Loucy (cell line): ENCODE measurements at regions not wholly inside any gene's neighbourhood (a gene's known extent, or its start where the extent isn't known, plus 50 kb on each side); places are given as distances from the start of the nearest gene placed in this dataset.

ENCODE experiments used
- H2AFZ ChIP-seq: fragments of 200-600 bp; sonication (generic); 2 replicates; pipeline ENCODE4 v1.6.0; 2016; ENCODE audit warnings: antibody characterized with exemption, mild to moderate bottlenecking, low read length, moderate library complexity
- H3F3A ChIP-seq: fragments of 200-600 bp; 2 replicates; pipeline ENCODE4 v1.6.0; 2016; ENCODE audit warnings: antibody characterized with exemption, low read depth, mild to moderate bottlenecking
- H3K27me3 ChIP-seq: fragments of 200-600 bp; sonication (generic); 2 replicates; pipeline ENCODE4 v1.6.1; 2014; ENCODE audit warnings: low read length, mild to moderate bottlenecking; ENCODE audit not compliant: insufficient read depth, poor library complexity, severe bottlenecking
- H3K36me3 ChIP-seq: fragments of 200-600 bp; sonication (generic); 2 replicates; pipeline ENCODE4 v1.6.1; 2016; ENCODE audit warnings: low read length; ENCODE audit not compliant: insufficient read depth
- H3K4me1 ChIP-seq: fragments of 200-600 bp; sonication (generic); 2 replicates; pipeline ENCODE4 v1.5.1; 2014; ENCODE audit warnings: low read length, mild to moderate bottlenecking; ENCODE audit not compliant: insufficient read depth, poor library complexity, severe bottlenecking
- H3K4me2 ChIP-seq: fragments of 200-600 bp; sonication (generic); 2 replicates; pipeline ENCODE4 v1.6.0; 2014; ENCODE audit warnings: antibody characterized with exemption, low read length, low read depth, mild to moderate bottlenecking; ENCODE audit not compliant: poor library complexity, severe bottlenecking
- H3K4me3 ChIP-seq: fragments of 200-600 bp; sonication (generic); 2 replicates; pipeline ENCODE4 v1.5.1; 2014; ENCODE audit warnings: low read length, mild to moderate bottlenecking, mixed read lengths; ENCODE audit not compliant: poor library complexity, severe bottlenecking
- H3K79me2 ChIP-seq: fragments of 200-600 bp; sonication (generic); 2 replicates; pipeline ENCODE4 v1.6.1; 2014; ENCODE audit warnings: low read length; ENCODE audit not compliant: insufficient read depth
- H3K9ac ChIP-seq: fragments of 200-600 bp; sonication (generic); 2 replicates; pipeline ENCODE4 v1.6.0; 2014; ENCODE audit warnings: mild to moderate bottlenecking, low read depth, low read length, moderate library complexity; ENCODE audit not compliant: poor library complexity, severe bottlenecking
- H3K9me2 ChIP-seq: fragments of 200-600 bp; sonication (generic); replicated peaks from 2 replicates; pipeline ENCODE4 v1.6.1; 2016; ENCODE audit warnings: low read depth, low read length, mixed read lengths
- H3K9me3 ChIP-seq: fragments of 200-600 bp; sonication (generic); 2 replicates; pipeline ENCODE4 v1.6.1; 2014; ENCODE audit warnings: mild to moderate bottlenecking, antibody characterized with exemption, low read length, low read depth; ENCODE audit not compliant: insufficient read depth
- H4K20me1 ChIP-seq: fragments of 200-600 bp; sonication (generic); 2 replicates; pipeline ENCODE4 v1.6.0; 2014; ENCODE audit warnings: antibody characterized with exemption, low read length, mild to moderate bottlenecking; ENCODE audit not compliant: insufficient read depth, poor library complexity, severe bottlenecking
- EZH2phosphoT487 ChIP-seq: fragments of 200-600 bp; IDR thresholded peaks from 2 replicates; pipeline ENCODE4 v1.6.1; 2018; ENCODE audit warnings: antibody characterized with exemption, mild to moderate bottlenecking, moderate library complexity, borderline replicate concordance
- TF ChIP-seq, protein P1 (sequence below): fragments of 200-600 bp; sonication (generic); conservative IDR thresholded peaks from 2 replicates; pipeline ENCODE4 v1.5.1; 2014; ENCODE audit warnings: mild to moderate bottlenecking, antibody characterized with exemption, low read length

DNA sequence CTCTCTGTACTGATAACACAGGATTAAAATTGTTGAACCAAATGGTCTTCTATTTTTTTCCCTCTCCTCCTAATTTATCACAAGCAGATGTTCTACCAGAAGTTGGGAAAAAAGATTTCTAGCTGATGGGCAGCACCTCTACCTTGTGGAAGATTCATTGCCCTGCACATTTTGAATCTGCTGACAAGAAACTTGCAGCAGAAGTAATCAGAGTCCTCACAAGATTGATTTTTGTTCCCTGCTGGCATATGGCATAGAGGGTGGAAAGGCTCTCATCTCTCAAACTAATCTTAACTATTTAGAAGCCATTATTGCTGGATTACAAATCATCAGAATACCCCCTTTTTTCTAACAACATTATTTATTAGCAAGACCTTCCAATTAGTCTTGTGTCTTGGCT, 148.9 kb upstream of the MEIS2 start:
- no peaks in the 10 kb centered on the region for H3K4me1 ChIP-seq
- TF ChIP-seq, protein P1, sequence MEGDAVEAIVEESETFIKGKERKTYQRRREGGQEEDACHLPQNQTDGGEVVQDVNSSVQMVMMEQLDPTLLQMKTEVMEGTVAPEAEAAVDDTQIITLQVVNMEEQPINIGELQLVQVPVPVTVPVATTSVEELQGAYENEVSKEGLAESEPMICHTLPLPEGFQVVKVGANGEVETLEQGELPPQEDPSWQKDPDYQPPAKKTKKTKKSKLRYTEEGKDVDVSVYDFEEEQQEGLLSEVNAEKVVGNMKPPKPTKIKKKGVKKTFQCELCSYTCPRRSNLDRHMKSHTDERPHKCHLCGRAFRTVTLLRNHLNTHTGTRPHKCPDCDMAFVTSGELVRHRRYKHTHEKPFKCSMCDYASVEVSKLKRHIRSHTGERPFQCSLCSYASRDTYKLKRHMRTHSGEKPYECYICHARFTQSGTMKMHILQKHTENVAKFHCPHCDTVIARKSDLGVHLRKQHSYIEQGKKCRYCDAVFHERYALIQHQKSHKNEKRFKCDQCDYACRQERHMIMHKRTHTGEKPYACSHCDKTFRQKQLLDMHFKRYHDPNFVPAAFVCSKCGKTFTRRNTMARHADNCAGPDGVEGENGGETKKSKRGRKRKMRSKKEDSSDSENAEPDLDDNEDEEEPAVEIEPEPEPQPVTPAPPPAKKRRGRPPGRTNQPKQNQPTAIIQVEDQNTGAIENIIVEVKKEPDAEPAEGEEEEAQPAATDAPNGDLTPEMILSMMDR, result no peak
- no peak for TF ChIP-seq EZH2phosphoT487
- no peak overlapping the region for H2AFZ ChIP-seq
- no peak overlapping the region for H3K4me3 ChIP-seq
- H3F3A ChIP-seq, result no peaks in the 10 kb centered on the region
- no peak overlapping the region for H3K9ac ChIP-seq
- no peaks in the 10 kb centered on the region for H4K20me1 ChIP-seq
- no peaks in the 10 kb centered on the region for H3K36me3 ChIP-seq
- H3K79me2 ChIP-seq, result no peaks in the 10 kb centered on the region
- no peaks in the 10 kb centered on the region for H3K9me3 ChIP-seq
- H3K9me2 ChIP-seq, result no peaks in the 10 kb centered on the region
- H3K4me2 ChIP-seq, result no peak overlapping the region
- no peaks in the 10 kb centered on the region for H3K27me3 ChIP-seq

DNA sequence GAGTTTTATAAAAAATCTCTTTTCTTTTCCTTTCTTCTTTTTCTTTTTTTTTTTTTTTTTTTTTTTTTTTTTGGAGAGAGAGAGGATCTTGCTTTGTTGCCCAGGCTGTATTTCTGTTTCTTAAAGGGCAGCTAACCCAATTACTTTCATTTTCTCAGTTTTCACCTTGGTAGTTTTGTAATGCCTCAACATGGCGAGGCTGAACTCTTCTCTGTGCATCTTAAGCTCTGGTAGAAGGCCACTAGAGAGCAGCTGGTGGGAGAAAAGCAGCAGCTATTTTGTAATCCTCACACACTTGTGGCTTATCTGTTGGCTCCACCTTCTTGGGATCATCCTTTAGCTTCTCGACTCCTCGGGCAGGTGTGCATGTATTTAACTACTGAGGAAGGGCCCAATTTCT, 152.2 kb upstream of the MEIS2 start:
- no peaks in the 10 kb centered on the region for H3K9me2 ChIP-seq
- no peaks in the 10 kb centered on the region for H3K36me3 ChIP-seq
- no peaks in the 10 kb centered on the region for H3F3A ChIP-seq
- no peaks in the 10 kb centered on the region for H3K9me3 ChIP-seq
- no peak overlapping the region for H3K4me2 ChIP-seq
- H3K4me3 ChIP-seq, result no peak overlapping the region
- no peaks in the 10 kb centered on the region for H3K4me1 ChIP-seq
- no peaks in the 10 kb centered on the region for H3K79me2 ChIP-seq
- H4K20me1 ChIP-seq, result no peaks in the 10 kb centered on the region
- no peak overlapping the region for H2AFZ ChIP-seq
- H3K27me3 ChIP-seq, result no peaks in the 10 kb centered on the region
- H3K9ac ChIP-seq, result no peak overlapping the region
- TF ChIP-seq, protein P1, result no peak
- no peak for TF ChIP-seq EZH2phosphoT487

DNA sequence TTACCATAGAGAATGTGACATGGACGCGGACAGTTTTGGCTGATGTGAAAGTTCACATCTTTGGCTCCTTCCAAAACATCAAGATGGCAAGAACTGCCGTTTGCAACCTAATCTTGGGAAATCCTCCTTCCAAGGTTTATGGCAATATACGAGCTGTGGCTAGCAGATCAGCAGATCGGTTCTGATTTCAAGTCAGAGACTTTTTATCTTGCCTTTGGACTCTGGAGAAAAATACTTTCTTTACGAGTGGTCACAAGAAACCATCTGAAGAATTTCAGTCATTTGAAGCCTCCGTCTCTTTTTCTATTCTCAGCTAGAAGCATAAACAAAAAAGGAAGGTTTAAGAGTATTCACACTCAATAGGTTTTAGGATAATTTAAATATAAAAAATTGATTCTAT, 153.5 kb upstream of the MEIS2 start:
- Histone ChIP-seq H2AFZ (no peak overlapping the region), H3K9me3 (no peaks in the 10 kb centered on the region), H4K20me1 (no peaks in the 10 kb centered on the region), H3K36me3 (no peaks in the 10 kb centered on the region), H3K4me1 (no peaks in the 10 kb centered on the region), H3K4me3 (no peak overlapping the region), H3K9me2 (no peaks in the 10 kb centered on the region), H3K4me2 (no peak overlapping the region), H3K27me3 (no peaks in the 10 kb centered on the region), H3K9ac (no peak overlapping the region), H3K79me2 (no peaks in the 10 kb centered on the region), H3F3A (no peaks in the 10 kb centered on the region)
- TF ChIP-seq EZH2phosphoT487, result no peak
- TF ChIP-seq, protein P1, result no peak
